Neural cell (in vitro differentiated cells): ENCODE measurements at regions not wholly inside any gene's neighbourhood (a gene's known extent, or its start where the extent isn't known, plus 50 kb on each side); places are given as distances from the start of the nearest gene placed in this dataset.

Experiments used
- H2AFZ ChIP-seq: fragments of 200-600, 300-800 bp; sonication (generic), shearing (Covaris generic); 2 replicates; pipeline ENCODE4 v1.6.0; 2014; ENCODE audit warnings: low read depth, mild to moderate bottlenecking, antibody characterized with exemption, low read length, moderate library complexity
- H3F3A ChIP-seq: fragments of 200-600 bp; shearing (Covaris generic); 2 replicates; pipeline ENCODE4 v1.6.1; 2016; ENCODE audit warnings: mild to moderate bottlenecking, moderate library complexity, mixed read lengths, antibody characterized with exemption, low read length; ENCODE audit not compliant: insufficient read depth, poor library complexity, severe bottlenecking
- H3K27ac ChIP-seq: fragments of 200-600, 300-800 bp; sonication (generic), shearing (Covaris generic); 2 replicates; pipeline ENCODE4 v1.5.1; 2014; ENCODE audit warnings: mild to moderate bottlenecking, low read length, moderate library complexity
- H3K27me3 ChIP-seq: fragments of 300-800, 200-600 bp; sonication (generic), shearing (Covaris generic); 2 replicates; pipeline ENCODE4 v1.6.0; 2014; ENCODE audit warnings: mild to moderate bottlenecking, low read depth, low read length, moderate library complexity; ENCODE audit not compliant: insufficient read depth
- H3K36me3 ChIP-seq: fragments of 300-800, 200-600 bp; sonication (generic), shearing (Covaris generic); 2 replicates; pipeline ENCODE4 v1.5.1; 2014; ENCODE audit warnings: mild to moderate bottlenecking, antibody characterized with exemption, low read length, moderate library complexity; ENCODE audit not compliant: insufficient read depth
- H3K4me2 ChIP-seq: fragments of 300-800, 200-600 bp; sonication (generic), shearing (Covaris generic); 2 replicates; pipeline ENCODE4 v1.6.0; 2014; ENCODE audit warnings: mild to moderate bottlenecking, low read length
- H3K4me3 ChIP-seq: fragments of 300-800, 200-600 bp; sonication (generic), shearing (Covaris generic); 2 replicates; pipeline ENCODE4 v1.5.1; 2014; ENCODE audit warnings: mild to moderate bottlenecking, low read length, moderate library complexity
- H3K79me2 ChIP-seq: fragments of 200-600 bp; shearing (Covaris generic); replicated peaks from 2 replicates; pipeline ENCODE4 v1.6.0; 2014; ENCODE audit warnings: mild to moderate bottlenecking, low read length, moderate library complexity; ENCODE audit not compliant: insufficient read depth
- H3K9ac ChIP-seq: fragments of 300-800, 200-600 bp; sonication (generic), shearing (Covaris generic); 2 replicates; pipeline ENCODE4 v1.6.1; 2016; ENCODE audit warnings: mild to moderate bottlenecking, low read length, mixed read lengths
- H3K9me2 ChIP-seq: fragments of 200-600 bp; shearing (Covaris generic); 2 replicates; pipeline ENCODE4 v1.6.1; 2016; ENCODE audit warnings: mild to moderate bottlenecking, low read length, mixed read lengths; ENCODE audit not compliant: insufficient read depth
- H3K9me3 ChIP-seq: fragments of 200-600, 300-800 bp; sonication (generic), shearing (Covaris generic); 2 replicates; pipeline ENCODE4 v1.6.1; 2016; ENCODE audit warnings: mild to moderate bottlenecking, mixed run types, low read length, moderate library complexity, mixed read lengths
- H4K20me1 ChIP-seq: fragments of 200-600 bp; shearing (Covaris generic); 2 replicates; pipeline ENCODE4 v1.6.1; 2016; ENCODE audit warnings: mild to moderate bottlenecking, mixed run types; ENCODE audit not compliant: insufficient read depth
- CTCF ChIP-seq: fragments of 450-650 bp; IDR thresholded peaks from 2 replicates; pipeline ENCODE4 v1.5.1; 2014; ENCODE audit warnings: antibody characterized with exemption, mild to moderate bottlenecking, moderate library complexity; ENCODE audit not compliant: poor library complexity, severe bottlenecking
- EP300 ChIP-seq: fragments of 450-650 bp; conservative IDR thresholded peaks from 2 replicates; pipeline ENCODE4 v1.6.1; 2014; ENCODE audit warnings: antibody characterized with exemption, mild to moderate bottlenecking, moderate library complexity; ENCODE audit not compliant: poor library complexity, severe bottlenecking
- EZH2 ChIP-seq: fragments of 200-600, 300-800 bp; shearing (Covaris generic), sonication (generic); IDR thresholded peaks from 2 replicates; pipeline ENCODE4 v1.6.1; 2014; ENCODE audit warnings: antibody characterized with exemption, low read length, borderline replicate concordance, mild to moderate bottlenecking; ENCODE audit not compliant: insufficient read depth, poor library complexity, severe bottlenecking
- MXI1 ChIP-seq: fragments of 450-650 bp; conservative IDR thresholded peaks from 2 replicates; pipeline ENCODE4 v1.6.1; 2014; ENCODE audit warnings: antibody characterized with exemption, mild to moderate bottlenecking; ENCODE audit not compliant: poor library complexity, severe bottlenecking
- POLR2AphosphoS5 ChIP-seq: IDR thresholded peaks from 2 replicates; pipeline ENCODE4 v1.6.1; 2012
- RAD21 ChIP-seq: fragments of 450-650 bp; conservative IDR thresholded peaks from 2 replicates; pipeline ENCODE4 v1.6.1; 2014; ENCODE audit warnings: antibody characterized with exemption, mild to moderate bottlenecking, moderate library complexity
- REST ChIP-seq: IDR thresholded peaks from 2 replicates; pipeline ENCODE4 v1.6.1; 2012; ENCODE audit warnings: borderline replicate concordance
- SMC3 ChIP-seq: fragments of 450-650 bp; conservative IDR thresholded peaks from 2 replicates; pipeline ENCODE4 v1.6.1; 2014; ENCODE audit warnings: antibody characterized with exemption, mild to moderate bottlenecking, moderate library complexity; ENCODE audit not compliant: poor library complexity
- TAF1 ChIP-seq: IDR thresholded peaks from 2 replicates; pipeline ENCODE4 v1.6.1; 2012; ENCODE audit warnings: low read depth

GRCh38 chr9:16198996-16199395, 646.2 kb downstream of the CCDC171 start:
- Histone ChIP-seq H3K9ac (no peak overlapping the region), H3K79me2 (no peaks in the 10 kb centered on the region), H2AFZ (no peak overlapping the region), H3K9me3 (no peaks in the 10 kb centered on the region), H3K4me2 (no peak overlapping the region), H3K9me2 (no peaks in the 10 kb centered on the region), H4K20me1 (no peaks in the 10 kb centered on the region), H3K4me3 (no peak overlapping the region), H3K27me3 (no peaks in the 10 kb centered on the region), H3K36me3 (no peaks in the 10 kb centered on the region), H3F3A (peaks cover under 1% of the 10 kb centered on the region), H3K27ac (no peak overlapping the region)
- TF ChIP-seq MXI1 (no peak), RAD21 (no peak), TAF1 (no peak), REST (no peak), POLR2AphosphoS5 (no peak), CTCF (no peak), SMC3 (no peak), EZH2 (no peak), EP300 (no peak)

- no peak overlapping the region for H2AFZ ChIP-seq
- H3K9me3 ChIP-seq, result no peaks in the 10 kb centered on the region
- H3K27me3 ChIP-seq, result no peaks in the 10 kb centered on the region
- H4K20me1 ChIP-seq, result no peaks in the 10 kb centered on the region
- peak overlapping the region; percentile 63 for H3K27ac ChIP-seq
- TF ChIP-seq MXI1 (no peak), SMC3 (no peak), CTCF (no peak), EP300 (no peak), TAF1 (no peak), EZH2 (no peak), RAD21 (no peak), POLR2AphosphoS5 (no peak), REST (no peak)
- no peak overlapping the region for H3K4me3 ChIP-seq
- no peaks in the 10 kb centered on the region for H3K9me2 ChIP-seq
- H3K4me2 ChIP-seq, result no peak overlapping the region
- H3F3A ChIP-seq, result peaks cover 4% of the 10 kb centered on the region
- H3K36me3 ChIP-seq, result no peaks in the 10 kb centered on the region
- H3K9ac ChIP-seq, result no peak overlapping the region
- no peaks in the 10 kb centered on the region for H3K79me2 ChIP-seq
Observed at GRCh38 chr9:16202221-16202620, 649.4 kb downstream of the CCDC171 start.
